Immature natural killer cell (primary cell): ENCODE measurements at regions not wholly inside any gene's neighbourhood (a gene's known extent, or its start where the extent isn't known, plus 50 kb on each side); places are given as distances from the start of the nearest gene placed in this dataset.

Experiments
- DNase-seq, 3 donors: peaks; one replicate each; pipeline ENCODE4 v3.0.0; 2022; ENCODE audit warnings: mixed read lengths in 1 of 3
- H3K27ac Mint-ChIP-seq, 6 donors: one replicate each; pipeline ENCODE4 v1.8.0; 2020; ENCODE audit warnings: mixed read lengths in 6 of 6, mild to moderate bottlenecking in 5 of 6, inconsistent platforms in 4 of 6, moderate library complexity in 3 of 6
- H3K27me3 Mint-ChIP-seq, 3 donors: one replicate each; pipeline ENCODE4 v1.8.0; 2020 to 2021; ENCODE audit warnings: low read depth in 3 of 3, mild to moderate bottlenecking in 3 of 3, mixed read lengths in 3 of 3, moderate library complexity in 3 of 3, inconsistent platforms in 1 of 3
- H3K36me3 Mint-ChIP-seq, 3 donors: one replicate each; pipeline ENCODE4 v1.8.0; 2020; ENCODE audit warnings: mixed read lengths in 3 of 3, inconsistent platforms in 2 of 3, mild to moderate bottlenecking in 2 of 3
- H3K4me1 Mint-ChIP-seq, 2 donors: one replicate each; pipeline ENCODE4 v1.8.0; 2020; ENCODE audit warnings: inconsistent platforms in 2 of 2, mild to moderate bottlenecking in 2 of 2, mixed read lengths in 2 of 2, moderate library complexity in 1 of 2
- H3K4me3 Mint-ChIP-seq, 5 donors: one replicate each; pipeline ENCODE4 v1.8.0; 2020; ENCODE audit warnings: mild to moderate bottlenecking in 5 of 5, mixed read lengths in 5 of 5, inconsistent platforms in 3 of 5, moderate library complexity in 3 of 5
- H3K9me3 Mint-ChIP-seq, 6 donors: one replicate each; pipeline ENCODE4 v1.8.0; 2020; ENCODE audit warnings: mild to moderate bottlenecking in 6 of 6, mixed read lengths in 6 of 6, inconsistent platforms in 4 of 6, moderate library complexity in 3 of 6

- no peak overlapping the region for H3K4me3 Mint-ChIP-seq
- no peaks in the 10 kb centered on the region for H3K36me3 Mint-ChIP-seq
- H3K27ac Mint-ChIP-seq: no peak overlapping the region
- no peak for DNase-seq
- H3K4me1 Mint-ChIP-seq: no peaks in the 10 kb centered on the region
- peaks cover 0 to 6% (median 0%) of the 10 kb centered on the region in 6 donors for H3K9me3 Mint-ChIP-seq
- peaks cover 0 to 3% (median 1%) of the 10 kb centered on the region in 3 donors for H3K27me3 Mint-ChIP-seq
Measured at GRCh38 chr6:140828856-140829255, 1303.9 kb upstream of the GJE1 start.

GRCh38 chr6:140827593-140827992 is 1305.1 kb upstream of the GJE1 start:
- no peaks in the 10 kb centered on the region for H3K36me3 Mint-ChIP-seq
- no peak for DNase-seq
- H3K9me3 Mint-ChIP-seq: peaks cover 0 to 8% (median 0%) of the 10 kb centered on the region in 6 donors
- H3K27me3 Mint-ChIP-seq: peaks cover 0 to 3% (median 1%) of the 10 kb centered on the region in 3 donors
- no peak overlapping the region for H3K27ac Mint-ChIP-seq
- no peak overlapping the region for H3K4me3 Mint-ChIP-seq
- no peaks in the 10 kb centered on the region for H3K4me1 Mint-ChIP-seq

DNA sequence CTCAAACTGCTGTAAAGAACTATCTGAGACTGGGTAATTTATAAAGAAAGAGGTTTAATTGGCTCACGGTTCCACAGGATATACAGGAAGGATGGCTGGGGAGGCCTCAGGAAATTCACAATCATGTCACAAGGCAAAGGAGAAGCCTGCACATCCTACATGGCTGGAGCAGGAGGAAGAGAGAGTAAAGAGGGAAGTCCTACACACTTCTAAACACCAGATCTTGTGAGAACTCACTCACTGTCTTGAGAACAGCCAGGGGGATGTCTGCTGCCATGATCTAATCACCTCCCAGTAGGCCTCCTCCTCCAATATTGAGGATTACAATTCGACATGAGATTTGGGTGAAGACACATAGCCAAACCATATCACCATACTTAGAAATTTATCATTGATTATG is 1307.0 kb upstream of the GJE1 start:
- Mint-ChIP-seq H3K36me3 (no peaks in the 10 kb centered on the region), H3K27ac (no peak overlapping the region), H3K27me3 (peaks cover 0 to 1% (median 0%) of the 10 kb centered on the region in 3 donors), H3K4me1 (no peaks in the 10 kb centered on the region), H3K9me3 (peaks cover 0 to 6% (median 0%) of the 10 kb centered on the region in 6 donors), H3K4me3 (no peak overlapping the region)
- DNase-seq: no peak

DNA sequence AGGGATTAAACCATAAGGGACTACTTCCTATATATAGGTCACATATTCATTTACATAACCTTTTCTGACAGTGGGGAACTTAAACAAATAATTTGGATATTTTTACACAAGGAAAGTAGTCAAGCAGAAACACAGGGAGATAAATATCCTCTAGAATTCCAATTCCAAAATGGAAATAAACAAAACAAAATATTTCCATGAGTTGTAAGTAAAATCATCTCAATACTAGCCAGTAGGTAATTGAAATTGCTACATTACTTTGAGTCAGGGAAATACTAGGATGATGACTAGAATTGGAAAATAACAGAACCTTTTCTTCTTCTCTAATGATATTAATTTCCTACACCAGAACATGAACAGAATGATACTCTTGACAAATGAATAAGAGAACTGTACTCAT is 1308.1 kb upstream of the GJE1 start:
- no peak overlapping the region for H3K27ac Mint-ChIP-seq

DNA sequence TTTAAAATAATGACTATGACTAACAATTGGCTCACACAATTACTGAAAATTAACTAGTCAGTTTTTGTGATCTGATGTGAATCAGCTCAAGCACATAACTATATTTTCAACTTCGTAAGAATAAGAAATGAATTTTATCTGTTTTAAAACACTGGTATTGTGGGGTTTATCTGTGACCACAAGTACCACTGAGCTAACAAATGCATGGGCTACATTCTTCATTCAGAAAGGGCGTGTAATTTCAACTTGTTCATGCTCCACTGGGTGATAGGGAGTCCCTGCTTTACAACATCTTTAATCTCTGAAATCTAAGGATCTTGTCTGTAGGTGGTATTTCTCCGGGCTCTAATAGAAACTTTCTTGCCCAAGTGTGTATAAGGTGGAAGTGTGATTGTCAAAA is 1311.5 kb upstream of the GJE1 start:
- peaks cover 0 to 2% (median 0%) of the 10 kb centered on the region in 3 donors for H3K27me3 Mint-ChIP-seq
- DNase-seq: no peak
- peaks cover 0 to 6% (median 0%) of the 10 kb centered on the region in 6 donors for H3K9me3 Mint-ChIP-seq
- H3K36me3 Mint-ChIP-seq: no peaks in the 10 kb centered on the region
- H3K4me3 Mint-ChIP-seq: no peak overlapping the region
- H3K27ac Mint-ChIP-seq: no peak overlapping the region
- H3K4me1 Mint-ChIP-seq: no peaks in the 10 kb centered on the region

More for the DNA sequence above, 1308.1 kb upstream of the GJE1 start:
- Mint-ChIP-seq H3K9me3 (peaks cover 0 to 6% (median 0%) of the 10 kb centered on the region in 6 donors), H3K36me3 (no peaks in the 10 kb centered on the region), H3K4me1 (no peaks in the 10 kb centered on the region), H3K27me3 (peaks cover 0 to 1% (median 0%) of the 10 kb centered on the region in 3 donors), H3K4me3 (no peak overlapping the region)
- DNase-seq: no peak

- Mint-ChIP-seq H3K36me3 (no peaks in the 10 kb centered on the region), H3K27ac (no peak overlapping the region), H3K4me3 (no peak overlapping the region)
Measured at GRCh38 chr6:140817176-140817575, 1315.5 kb upstream of the GJE1 start.

GRCh38 chr6:140816681-140817080 is 1316.0 kb upstream of the GJE1 start:
- H3K4me1 Mint-ChIP-seq: peaks cover 0 to 5% of the 10 kb centered on the region in 2 donors
- no peak overlapping the region for H3K27ac Mint-ChIP-seq
- H3K36me3 Mint-ChIP-seq: no peaks in the 10 kb centered on the region
- DNase-seq: no peak
- peaks cover 0 to 2% (median 0%) of the 10 kb centered on the region in 3 donors for H3K27me3 Mint-ChIP-seq
- no peak overlapping the region for H3K4me3 Mint-ChIP-seq
- H3K9me3 Mint-ChIP-seq: no peaks in the 10 kb centered on the region

More at GRCh38 chr6:140817176-140817575, 1315.5 kb upstream of the GJE1 start:
- DNase-seq: no peak
- Mint-ChIP-seq H3K9me3 (no peaks in the 10 kb centered on the region), H3K4me1 (no peaks in the 10 kb centered on the region), H3K27me3 (peaks cover 0 to 2% (median 0%) of the 10 kb centered on the region in 3 donors)

- Mint-ChIP-seq H3K4me3 (no peak overlapping the region), H3K27ac (no peak overlapping the region), H3K9me3 (peaks cover 0 to 2% (median 0%) of the 10 kb centered on the region in 6 donors), H3K4me1 (peaks cover 6 to 31% of the 10 kb centered on the region in 2 donors), H3K27me3 (peaks cover 0 to 4% (median 4%) of the 10 kb centered on the region in 3 donors), H3K36me3 (no peaks in the 10 kb centered on the region)
- DNase-seq: no peak
Measured at GRCh38 chr6:140812636-140813035, 1320.1 kb upstream of the GJE1 start.

GRCh38 chr6:140811642-140812041 is 1321.1 kb upstream of the GJE1 start:
- no peak for DNase-seq
- Mint-ChIP-seq H3K9me3 (peaks cover 0 to 2% (median 0%) of the 10 kb centered on the region in 6 donors), H3K4me1 (peaks cover 6 to 31% of the 10 kb centered on the region in 2 donors), H3K36me3 (no peaks in the 10 kb centered on the region), H3K27ac (no peak overlapping the region), H3K4me3 (peak overlapping the region in 2 of 5 donors; percentile 8 to 55), H3K27me3 (peaks cover 0 to 4% (median 4%) of the 10 kb centered on the region in 3 donors)

GRCh38 chr6:140809694-140810101 is 1323.0 kb upstream of the GJE1 start:
- H3K27ac Mint-ChIP-seq: no peak overlapping the region
- peaks cover 0 to 4% (median 2%) of the 10 kb centered on the region in 3 donors for H3K27me3 Mint-ChIP-seq
- H3K4me1 Mint-ChIP-seq: peaks cover 6 to 31% of the 10 kb centered on the region in 2 donors
- DNase-seq: peak; percentile 14 to 36 (median 29)
- H3K36me3 Mint-ChIP-seq: no peaks in the 10 kb centered on the region
- H3K9me3 Mint-ChIP-seq: peaks cover 0 to 2% (median 0%) of the 10 kb centered on the region in 6 donors
- peak overlapping the region in 1 of 5 donors; percentile 11 for H3K4me3 Mint-ChIP-seq

DNA sequence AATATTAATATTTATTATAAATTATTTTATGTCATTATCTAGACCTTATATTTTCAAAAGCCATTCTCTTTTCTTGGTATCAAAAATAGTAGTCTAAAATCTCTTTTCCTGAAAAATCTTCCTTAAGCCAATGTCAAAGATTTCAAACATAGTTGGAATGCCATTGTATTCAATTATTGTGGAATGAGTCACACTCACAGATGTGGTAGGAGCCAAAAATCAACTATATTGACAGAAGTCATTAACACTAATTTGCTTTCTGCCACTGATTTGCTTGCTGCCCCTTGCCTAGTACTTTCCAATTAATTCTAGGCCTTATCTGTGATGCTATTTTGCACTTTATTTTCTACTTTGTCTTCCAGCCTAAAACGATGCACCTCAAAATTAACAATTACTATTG is 1326.3 kb upstream of the GJE1 start:
- Mint-ChIP-seq H3K4me1 (peaks cover 5 to 24% of the 10 kb centered on the region in 2 donors), H3K36me3 (no peaks in the 10 kb centered on the region)

GRCh38 chr6:140794544-140794943 is 1338.2 kb upstream of the GJE1 start:
- H3K4me1 Mint-ChIP-seq: no peaks in the 10 kb centered on the region
- peaks cover 0 to 4% (median 4%) of the 10 kb centered on the region in 3 donors for H3K27me3 Mint-ChIP-seq
- no peaks in the 10 kb centered on the region for H3K36me3 Mint-ChIP-seq
- no peak overlapping the region for H3K4me3 Mint-ChIP-seq
- DNase-seq: no peak
- no peak overlapping the region for H3K27ac Mint-ChIP-seq
- H3K9me3 Mint-ChIP-seq: peaks cover 0 to 7% (median 1%) of the 10 kb centered on the region in 6 donors

More for the DNA sequence above, 1326.3 kb upstream of the GJE1 start:
- H3K27me3 Mint-ChIP-seq: peaks cover 0 to 2% (median 2%) of the 10 kb centered on the region in 3 donors
- no peak overlapping the region for H3K4me3 Mint-ChIP-seq
- peaks cover 0 to 2% (median 0%) of the 10 kb centered on the region in 6 donors for H3K9me3 Mint-ChIP-seq
- no peak for DNase-seq
- H3K27ac Mint-ChIP-seq: no peak overlapping the region

GRCh38 chr6:140790109-140790508 is 1342.6 kb upstream of the GJE1 start:
- Mint-ChIP-seq H3K4me3 (no peak overlapping the region), H3K27ac (no peak overlapping the region), H3K4me1 (no peaks in the 10 kb centered on the region), H3K27me3 (peaks cover 0 to 2% (median 0%) of the 10 kb centered on the region in 3 donors), H3K36me3 (no peaks in the 10 kb centered on the region), H3K9me3 (peaks cover 0 to 5% (median 0%) of the 10 kb centered on the region in 6 donors)
- no peak for DNase-seq

DNA sequence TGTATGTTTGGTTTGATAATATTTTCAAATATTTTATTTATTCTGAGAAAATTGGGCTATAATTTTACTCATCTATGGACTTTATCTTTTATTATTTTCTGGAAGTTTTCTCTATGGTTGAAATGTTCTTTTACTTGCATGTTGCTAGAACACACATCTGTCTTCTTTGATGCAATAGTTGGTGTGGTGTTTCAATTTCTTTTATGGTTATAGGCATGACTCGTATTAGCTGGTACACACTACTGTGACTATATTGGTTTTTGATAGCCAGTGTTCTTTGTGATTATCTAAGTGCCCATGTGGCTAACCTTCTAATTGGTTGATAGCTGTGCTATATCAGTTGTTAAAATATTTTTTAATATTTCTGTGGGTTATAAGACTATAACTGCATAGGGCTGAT is 1343.3 kb upstream of the GJE1 start:
- Mint-ChIP-seq H3K36me3 (no peaks in the 10 kb centered on the region), H3K9me3 (peaks cover 0 to 5% (median 0%) of the 10 kb centered on the region in 6 donors), H3K4me3 (no peak overlapping the region), H3K27ac (no peak overlapping the region), H3K4me1 (no peaks in the 10 kb centered on the region), H3K27me3 (peaks cover 0 to 2% (median 0%) of the 10 kb centered on the region in 3 donors)
- DNase-seq: no peak

GRCh38 chr6:140785926-140786325 is 1346.8 kb upstream of the GJE1 start:
- DNase-seq: no peak
- Mint-ChIP-seq H3K27ac (no peak overlapping the region), H3K4me1 (no peaks in the 10 kb centered on the region), H3K4me3 (no peak overlapping the region), H3K27me3 (peaks cover 0 to 2% (median 2%) of the 10 kb centered on the region in 3 donors), H3K9me3 (peaks cover 0 to 1% (median 0%) of the 10 kb centered on the region in 6 donors), H3K36me3 (no peaks in the 10 kb centered on the region)
